Muscle of arm (tissue), 1 donor: ENCODE measurements at regions not wholly inside any gene's neighbourhood (a gene's known extent, or its start where the extent isn't known, plus 50 kb on each side); places are given as distances from the start of the nearest gene placed in this dataset.

Experiments used
- DNase-seq: peaks from one replicate; pipeline ENCODE4 v3.0.0-alpha.2; 2013

DNA sequence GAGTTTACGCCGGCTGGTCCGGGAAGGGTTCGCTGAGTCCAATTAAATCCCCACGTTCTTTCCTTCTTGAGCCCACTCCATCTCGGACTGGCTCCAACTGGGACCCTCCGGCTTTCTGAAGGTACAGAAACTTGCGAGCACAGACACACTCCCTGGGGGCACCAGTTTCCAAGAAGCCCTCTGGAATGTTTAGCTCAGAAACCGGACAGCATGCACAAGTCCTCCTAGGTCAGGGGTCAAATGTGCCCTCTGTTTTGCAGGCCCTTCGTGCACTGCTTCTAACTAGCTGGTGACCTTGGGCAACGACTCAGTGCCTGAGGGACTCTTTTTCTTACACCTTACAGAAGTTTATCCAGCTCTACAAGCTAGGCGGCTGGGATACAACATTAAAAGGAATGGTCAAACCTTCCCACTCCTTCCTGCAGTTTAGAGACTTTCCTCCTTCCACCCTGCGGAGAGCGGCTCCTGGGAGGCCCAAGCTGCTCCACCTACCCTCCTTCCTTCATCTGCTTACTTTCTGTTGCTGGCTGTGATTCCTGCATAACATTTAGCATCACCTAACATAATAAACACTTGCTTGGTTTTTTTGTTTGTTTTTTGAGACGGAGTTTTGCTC is 275.5 kb downstream of the BCOR start:
- no peak for DNase-seq

GRCh38 chrX:39823424-39823823 is 274.3 kb downstream of the BCOR start:
- no peak for DNase-seq

GRCh38 chrX:39823854-39824253 is 273.9 kb downstream of the BCOR start:
- DNase-seq = no peak

DNA sequence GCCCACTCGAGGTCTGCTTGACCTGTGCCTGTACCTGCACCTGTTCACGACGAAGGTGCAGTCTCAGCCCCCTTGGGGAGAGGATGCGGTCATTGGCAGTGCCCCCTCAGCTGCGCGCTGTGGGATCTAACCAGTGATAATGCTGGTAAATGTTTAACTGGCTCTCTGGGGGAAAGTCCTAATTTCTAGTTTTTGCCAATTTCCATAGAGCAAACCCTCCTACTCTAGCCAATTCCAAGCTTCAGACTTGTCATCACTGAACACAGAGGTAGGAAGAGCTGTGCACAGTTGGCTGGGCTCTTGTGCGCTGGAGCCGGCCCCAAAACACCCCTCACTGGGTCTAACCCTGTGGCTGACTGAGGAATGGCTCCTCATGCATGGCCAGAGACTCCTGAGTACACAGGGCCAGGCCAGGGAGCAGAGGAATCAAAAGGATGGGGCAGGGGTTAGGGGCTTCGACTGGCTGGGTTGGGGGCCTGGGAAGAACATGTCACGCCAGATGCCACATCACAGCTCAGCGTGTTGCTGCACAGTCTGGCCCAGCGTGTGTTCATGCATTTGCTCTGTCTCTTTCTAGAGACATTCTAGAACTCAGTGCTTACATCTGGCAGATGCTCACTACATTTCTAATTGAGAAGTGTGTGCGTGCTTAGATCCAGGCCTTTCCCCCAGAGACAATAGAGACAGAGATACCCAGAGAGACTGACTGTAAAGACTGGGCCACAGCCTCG is 270.8 kb downstream of the BCOR start:
- DNase-seq = no peak

GRCh38 chrX:39827951-39828350 is 269.8 kb downstream of the BCOR start:
- DNase-seq = no peak

DNA sequence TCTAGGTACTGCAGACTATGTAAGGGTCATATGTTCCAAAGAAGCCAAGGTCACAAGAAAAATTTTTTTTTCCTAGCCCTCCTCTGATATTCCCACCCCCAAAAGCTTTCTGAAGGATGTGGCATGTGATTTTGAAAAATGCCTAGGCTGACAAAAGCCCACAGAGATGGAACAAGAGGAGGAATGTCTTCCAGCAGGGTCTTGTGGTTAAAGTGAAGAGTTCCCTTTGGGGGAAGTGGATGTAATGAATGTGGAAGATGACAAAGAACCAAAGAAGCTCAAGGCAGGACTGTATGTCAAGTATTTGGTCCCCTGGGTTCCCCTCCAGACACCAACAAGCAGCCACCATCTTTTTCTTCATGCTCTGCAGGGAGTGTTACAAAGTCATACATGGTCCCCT is 268.8 kb downstream of the BCOR start:
- no peak for DNase-seq

DNA sequence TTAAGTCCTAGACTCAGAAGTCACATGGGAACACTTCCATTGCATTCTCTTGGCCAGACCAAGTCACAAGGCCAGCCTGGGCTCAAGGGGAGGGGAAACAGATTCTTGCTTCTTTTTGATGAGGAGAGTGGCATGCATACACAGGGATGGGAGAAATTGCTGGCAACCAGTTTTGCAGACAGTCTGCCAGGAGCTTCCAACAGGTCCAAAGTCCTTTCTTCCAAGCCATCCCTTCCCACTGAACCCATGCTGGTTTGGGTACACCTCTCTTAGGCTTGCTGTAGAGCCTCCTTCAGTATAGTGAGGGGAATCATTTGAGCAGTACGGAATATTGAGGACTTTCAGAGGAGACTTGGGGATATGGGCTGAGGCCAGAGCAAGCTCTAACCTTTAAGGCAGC is 267.8 kb downstream of the BCOR start:
- DNase-seq = no peak

DNA sequence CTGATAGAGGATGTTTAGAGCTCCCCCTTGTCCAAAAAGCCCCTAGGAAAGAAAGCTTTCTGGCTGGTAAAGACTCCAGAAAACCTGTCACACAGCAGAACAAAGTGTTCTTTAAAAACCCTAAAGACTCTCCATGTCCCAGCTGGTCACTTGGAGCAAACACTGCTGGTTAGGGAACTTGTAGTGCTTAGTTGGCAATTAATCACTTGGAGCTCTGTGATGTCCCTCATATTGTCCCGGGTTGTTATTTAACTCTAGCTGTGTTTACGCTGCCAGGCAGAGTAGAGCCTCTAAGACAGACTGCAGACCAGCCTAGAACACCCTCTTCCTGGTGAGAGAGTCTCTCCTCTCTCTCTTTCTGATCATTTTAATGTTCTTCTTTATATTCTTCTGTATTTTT is 267.3 kb downstream of the BCOR start:
- no peak for DNase-seq

DNA sequence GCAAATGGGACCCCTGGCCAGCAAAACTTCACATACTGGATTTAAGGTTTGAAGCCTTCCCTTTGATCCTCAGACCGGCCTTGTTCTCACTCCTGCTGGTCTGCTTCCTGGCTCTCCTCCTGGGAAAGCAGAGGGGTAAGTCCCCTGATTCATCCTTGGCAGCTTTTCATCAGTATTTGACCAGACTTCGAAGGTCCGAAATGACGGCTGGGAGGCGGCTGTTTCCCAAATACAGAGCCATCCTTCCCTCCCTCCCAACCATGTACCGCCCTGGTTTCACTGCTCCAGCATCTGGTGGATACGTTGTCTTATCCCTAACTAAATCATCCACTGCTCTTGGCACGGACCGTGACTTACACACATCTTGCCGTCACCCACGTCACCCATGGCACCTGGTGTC is 265.5 kb downstream of the BCOR start:
- no peak for DNase-seq

DNA sequence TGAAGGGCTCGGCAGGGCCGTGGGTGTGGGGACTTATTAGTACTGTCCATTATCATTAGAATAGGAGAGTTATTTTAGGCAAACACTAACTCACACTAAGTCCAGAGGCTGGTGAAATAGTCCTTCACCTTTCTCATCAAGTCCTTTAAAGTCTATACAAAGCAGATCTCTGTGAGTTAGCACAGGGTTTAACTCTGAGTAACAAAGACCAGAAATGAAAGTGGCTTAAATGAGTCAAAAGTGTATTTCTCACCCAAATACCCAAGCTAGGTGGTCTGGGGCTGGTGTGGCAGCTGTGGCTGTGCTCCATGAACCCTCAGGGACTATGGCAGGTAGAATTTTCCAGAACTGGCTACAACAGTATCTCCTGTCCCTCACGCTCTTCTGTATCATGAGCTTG is 263.2 kb downstream of the BCOR start:
- no peak for DNase-seq

DNA sequence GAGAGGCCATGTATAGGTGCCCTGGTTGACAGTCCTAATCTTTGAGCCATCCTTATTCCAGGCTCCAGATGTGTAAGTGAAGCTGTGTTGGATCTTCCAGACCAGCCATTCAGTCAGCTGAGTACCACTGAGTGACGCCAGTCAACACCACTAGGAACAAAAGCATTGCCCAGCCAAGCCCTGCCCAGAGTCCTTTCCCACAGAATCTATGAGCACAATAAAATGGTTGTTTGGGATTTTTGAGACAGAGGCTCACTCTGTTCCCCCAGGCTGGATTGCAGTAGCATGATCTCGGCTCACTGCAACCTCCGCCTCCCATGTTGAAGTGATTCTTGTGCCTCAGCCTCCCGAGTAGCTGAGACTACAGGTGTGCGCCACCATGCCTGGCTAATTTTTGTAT is 262.5 kb downstream of the BCOR start:
- DNase-seq = no peak

GRCh38 chrX:39835776-39836175 is 262.0 kb downstream of the BCOR start:
- no peak for DNase-seq

GRCh38 chrX:39836802-39837420 is 260.8 kb downstream of the BCOR start:
- no peak for DNase-seq

- DNase-seq = no peak
Measured at GRCh38 chrX:39837688-39838087, 260.1 kb downstream of the BCOR start.

- DNase-seq = no peak
Measured at GRCh38 chrX:39839371-39839770, 258.4 kb downstream of the BCOR start.

DNA sequence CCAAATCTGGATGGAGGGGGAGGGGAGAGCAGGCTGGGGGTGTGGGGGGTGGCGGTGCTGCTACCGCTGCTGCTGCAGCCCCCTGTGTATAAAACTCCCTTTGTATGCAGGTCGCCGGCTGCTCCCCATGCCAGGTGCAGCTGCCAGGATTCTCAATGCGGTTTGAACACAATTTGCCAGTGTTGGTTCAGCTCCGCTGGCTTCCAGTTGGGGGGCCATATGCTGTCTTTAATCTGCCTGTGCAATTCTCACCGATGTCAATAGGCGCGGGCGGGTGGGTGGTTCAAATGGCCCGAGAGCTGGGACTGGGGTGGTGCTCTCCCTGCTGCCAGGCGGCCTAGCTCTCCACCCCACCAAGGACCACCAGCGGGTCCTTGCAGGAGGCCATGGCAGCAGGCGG is 257.6 kb downstream of the BCOR start:
- no peak for DNase-seq

- no peak for DNase-seq
Measured at GRCh38 chrX:39840581-39841093, 257.1 kb downstream of the BCOR start.

DNA sequence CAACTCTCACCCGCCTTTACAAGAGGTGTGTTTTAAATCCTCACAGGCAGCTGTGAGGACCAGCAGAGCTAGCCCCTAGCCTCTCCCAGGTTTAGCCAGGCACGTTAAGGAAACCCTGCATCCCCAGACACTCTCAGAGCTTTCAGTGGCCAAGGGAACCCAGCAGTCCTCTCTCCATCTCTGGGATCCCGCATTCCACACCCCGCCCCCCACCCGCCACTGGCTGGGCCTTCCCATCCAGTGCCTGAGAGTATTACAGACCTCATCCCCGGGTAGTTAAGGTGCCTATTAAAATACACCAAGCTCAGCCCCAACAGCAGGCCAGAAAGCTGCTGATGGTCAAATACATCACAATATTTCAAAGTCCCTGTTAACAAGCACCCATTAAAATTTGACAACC is 256.2 kb downstream of the BCOR start:
- DNase-seq = no peak

DNA sequence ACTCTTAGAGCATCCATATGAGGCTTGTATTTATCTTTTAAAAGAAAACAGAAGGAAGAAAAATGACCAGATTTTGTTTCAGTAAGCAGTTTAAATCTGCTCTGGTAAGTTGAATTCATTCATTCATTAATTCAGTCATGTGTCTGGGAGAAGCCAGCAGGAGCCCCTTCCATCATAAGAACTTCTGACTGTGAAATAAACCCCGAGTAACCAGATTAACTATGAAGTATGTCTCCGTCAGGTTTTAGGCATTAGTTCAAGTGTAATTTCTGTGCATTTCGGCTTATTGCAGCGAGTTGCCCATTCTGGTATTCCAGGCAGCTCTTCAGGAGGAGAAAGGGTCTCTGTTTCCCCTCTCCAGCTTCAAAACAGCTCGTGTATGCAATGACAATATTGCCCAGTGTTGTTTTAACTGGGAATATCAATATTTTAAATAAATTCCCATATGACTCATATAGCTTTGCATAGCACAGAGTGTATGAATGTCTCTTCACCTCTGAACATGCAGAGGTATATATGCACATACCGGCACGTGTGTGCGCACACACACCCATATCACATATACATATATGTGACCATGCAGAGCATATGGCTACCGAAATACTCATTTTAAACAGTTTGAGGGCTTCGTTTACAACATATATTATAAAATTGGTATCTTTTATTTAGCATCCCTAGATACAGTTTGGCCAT is 255.3 kb downstream of the BCOR start:
- no peak for DNase-seq

- DNase-seq = no peak
Measured at GRCh38 chrX:39843318-39843717, 254.4 kb downstream of the BCOR start.

DNA sequence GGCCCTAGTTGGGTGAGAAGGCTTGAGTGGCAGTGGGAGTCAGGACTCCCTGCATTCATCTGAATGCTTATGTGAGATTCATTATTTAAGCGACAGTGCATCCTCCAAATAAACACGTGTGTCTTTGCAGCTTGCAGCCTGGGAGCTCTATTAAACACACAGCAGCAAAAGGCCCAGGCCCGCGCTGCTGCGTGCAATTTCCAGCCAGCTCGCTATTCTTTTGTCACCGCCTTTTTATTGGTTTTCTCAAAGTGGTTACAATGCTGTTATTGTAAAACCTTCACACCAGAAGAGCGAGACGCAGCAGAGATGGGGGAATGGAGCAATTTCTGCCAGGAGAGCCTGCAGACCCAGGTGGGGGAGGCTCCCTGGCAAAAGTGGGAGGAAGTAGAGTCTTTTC is 252.5 kb downstream of the BCOR start:
- no peak for DNase-seq

DNA sequence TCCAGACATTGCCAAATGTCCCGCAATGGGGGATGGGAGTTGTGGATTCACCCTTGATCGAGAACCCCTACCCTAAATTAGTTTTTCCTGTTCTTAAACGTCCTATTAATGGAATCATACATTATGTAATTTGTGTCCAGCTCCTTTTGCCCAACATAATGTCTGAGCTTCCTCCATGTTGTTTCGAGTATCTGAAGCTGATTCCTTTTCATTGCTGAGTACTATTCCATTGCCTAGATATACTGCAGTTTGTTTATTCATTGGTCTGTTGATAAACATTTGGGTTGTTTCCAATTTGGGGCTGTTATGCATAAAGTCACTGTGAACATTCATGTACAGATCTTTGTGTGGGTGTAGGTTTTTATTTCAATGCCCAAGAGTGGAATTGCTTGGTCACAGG is 251.3 kb downstream of the BCOR start:
- DNase-seq = no peak

DNA sequence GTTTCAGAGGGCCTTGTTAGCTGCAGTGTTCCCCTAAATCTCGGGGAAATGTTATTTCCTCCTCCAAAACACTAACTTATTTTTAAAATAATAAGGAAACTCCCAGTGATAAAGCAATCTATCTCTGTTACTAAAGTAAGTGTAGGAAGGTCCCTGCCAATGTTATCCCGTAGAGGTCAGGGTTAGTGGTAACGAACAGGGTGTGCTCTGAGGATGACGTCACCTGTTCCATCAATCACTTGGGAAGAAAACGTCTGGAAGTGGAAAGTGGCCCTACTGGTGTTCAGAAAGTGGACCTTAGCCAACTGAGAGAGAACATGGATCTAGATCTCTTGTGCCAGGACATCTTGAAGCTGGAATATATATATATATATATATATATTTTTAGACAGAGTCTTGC is 249.5 kb downstream of the BCOR start:
- DNase-seq = no peak
